Renal pelvis (tissue), 1 donor: ENCODE measurements at regions not wholly inside any gene's neighbourhood (a gene's known extent, or its start where the extent isn't known, plus 50 kb on each side); places are given as distances from the start of the nearest gene placed in this dataset.
"Not testable (repeated sequence)": the region's sequence is repeated elsewhere in the genome, so short reads cannot be mapped to it uniquely, and the experiment has no call there.

ENCODE experiments used
- DNase-seq: peaks from one replicate; pipeline ENCODE4 v3.0.0-alpha.2; 2013

GRCh38 chr14:99033951-99034350, 238.0 kb downstream of the BCL11B start:
- DNase-seq = no peak

DNA sequence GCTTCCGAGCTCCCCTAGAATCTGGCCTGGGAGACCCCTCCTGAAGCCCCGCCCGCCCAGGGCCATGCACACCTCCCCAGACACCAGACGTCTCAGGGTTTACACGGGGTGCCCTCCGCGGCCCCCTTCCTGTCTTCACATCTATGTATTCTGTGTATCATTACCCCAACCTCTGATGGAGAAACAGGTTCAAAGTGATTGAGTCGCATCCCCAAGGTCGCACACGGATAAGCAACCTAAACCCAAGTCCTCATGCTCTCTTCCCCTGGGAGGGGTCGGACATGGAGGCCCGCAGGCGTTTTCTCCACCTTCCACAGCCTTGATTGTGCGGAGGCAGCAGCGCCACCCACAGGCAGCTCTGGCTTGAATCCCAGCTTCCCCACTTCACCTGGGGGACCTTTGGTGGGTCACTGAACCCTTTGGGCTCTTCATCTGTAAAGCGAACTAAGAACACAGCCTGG, 237.3 kb downstream of the BCL11B start:
- DNase-seq = no peak

DNA sequence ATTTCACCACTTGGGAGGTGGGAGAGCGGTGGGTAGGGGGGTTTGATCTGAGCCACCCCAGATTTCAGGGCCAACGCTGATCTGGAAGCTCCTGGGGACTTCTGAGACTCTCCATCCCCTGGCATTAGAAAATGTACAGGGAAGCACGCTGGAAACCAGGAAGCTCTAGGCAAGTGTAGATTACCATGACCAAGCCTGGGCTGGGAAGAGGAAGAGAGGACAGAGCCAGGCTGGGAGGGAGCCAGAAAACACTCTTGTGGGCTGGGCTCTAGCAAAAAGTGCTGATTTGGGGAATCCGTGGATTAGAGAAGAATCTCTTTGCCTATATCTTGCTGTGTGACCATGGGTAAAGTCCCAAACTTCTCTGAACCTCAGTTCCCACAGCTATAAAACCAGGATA, 236.7 kb downstream of the BCL11B start:
- DNase-seq = no peak

DNA sequence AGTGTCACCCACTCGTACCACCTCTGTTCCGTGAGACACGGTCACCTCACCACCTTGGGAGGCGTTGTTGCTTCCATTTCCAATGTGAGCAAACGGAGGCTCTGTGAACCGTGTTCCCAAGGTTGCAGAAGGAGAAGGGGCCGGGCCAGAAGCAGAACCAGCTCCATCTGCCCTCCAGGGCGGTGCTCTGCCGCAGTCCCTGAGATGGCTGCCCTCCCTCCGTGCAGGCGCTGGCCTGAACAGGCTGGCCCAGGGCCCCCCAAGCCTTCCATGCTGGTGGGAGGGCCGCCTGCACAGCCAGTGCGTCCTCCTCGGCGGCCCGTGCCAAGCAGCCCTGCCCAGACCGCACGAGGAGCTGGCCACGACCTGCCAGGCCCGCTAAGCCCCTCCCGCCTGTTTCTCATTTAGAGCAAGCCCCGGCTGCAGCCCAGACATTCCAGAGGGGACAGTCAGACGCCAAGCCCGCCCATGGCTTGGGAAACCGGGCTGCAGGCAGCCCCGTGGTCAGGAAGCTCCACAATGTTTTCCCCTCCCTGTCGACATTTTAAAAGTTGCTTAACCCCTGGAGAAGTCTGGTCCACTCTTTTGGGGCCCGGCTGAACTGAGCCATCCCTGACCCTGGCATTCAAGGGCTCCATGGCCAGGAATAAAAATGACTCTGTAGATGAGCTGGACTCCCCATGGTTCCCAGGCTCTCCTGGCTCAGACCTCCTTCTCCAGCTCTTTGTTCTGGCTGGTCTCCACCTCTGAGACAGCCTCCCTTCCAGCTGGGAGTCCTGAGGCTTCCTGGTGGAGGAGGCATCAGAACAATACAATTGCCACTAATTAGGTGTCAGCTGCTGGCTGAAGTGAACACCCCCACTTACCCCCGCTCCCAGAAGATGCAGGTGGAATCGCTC, 236.0 kb downstream of the BCL11B start:
- peak; percentile 64 for DNase-seq

- DNase-seq = no peak
Observed at GRCh38 chr14:99036611-99037293, 235.2 kb downstream of the BCL11B start.

GRCh38 chr14:99037326-99037725, 234.7 kb downstream of the BCL11B start:
- DNase-seq = not testable (repeated sequence)

GRCh38 chr14:99037777-99038430, 234.1 kb downstream of the BCL11B start:
- no peak for DNase-seq

GRCh38 chr14:99038431-99038820, 233.6 kb downstream of the BCL11B start:
- DNase-seq = no peak

GRCh38 chr14:99039331-99040041, 232.5 kb downstream of the BCL11B start:
- no peak for DNase-seq

- no peak for DNase-seq
Observed at GRCh38 chr14:99040052-99040451, 231.9 kb downstream of the BCL11B start.

DNA sequence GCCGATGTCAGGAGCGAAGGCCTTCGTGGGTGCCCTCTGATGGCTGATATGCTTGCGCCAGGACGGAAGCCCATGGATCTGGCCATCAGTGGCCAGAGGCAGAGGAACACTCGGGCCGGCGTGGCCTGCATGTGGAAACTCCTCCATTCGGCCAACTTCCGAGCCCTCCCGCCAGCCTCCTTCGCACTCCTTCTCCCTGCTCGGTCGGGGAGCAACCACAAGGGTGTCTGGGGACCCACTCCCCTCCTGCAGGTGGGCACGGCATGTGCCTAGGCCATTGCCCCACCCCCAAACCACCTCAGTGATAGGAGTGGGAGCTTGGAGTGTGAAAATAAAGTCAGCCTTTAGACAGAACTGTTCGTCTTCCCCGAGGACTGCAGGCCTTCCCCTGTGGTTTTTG, 231.3 kb downstream of the BCL11B start:
- no peak for DNase-seq

GRCh38 chr14:99041141-99041819, 230.7 kb downstream of the BCL11B start:
- no peak for DNase-seq

DNA sequence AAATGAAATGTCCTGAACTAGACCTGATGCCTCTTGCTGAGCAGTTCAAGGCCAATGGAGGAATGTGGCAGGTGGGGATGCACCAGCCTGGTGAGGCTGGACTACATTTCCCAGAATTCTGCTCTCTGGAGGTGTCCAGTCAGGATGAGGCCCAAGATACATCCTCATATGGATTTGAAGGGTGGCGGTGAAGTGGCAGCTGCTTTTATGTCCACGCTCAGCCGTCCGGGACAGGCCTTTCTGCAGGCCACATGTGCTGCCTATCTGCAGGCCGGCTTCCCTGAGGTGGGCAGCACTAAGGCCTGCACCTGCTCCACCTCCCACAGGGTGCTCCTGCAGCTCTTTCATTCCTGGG, 230.2 kb downstream of the BCL11B start:
- DNase-seq = no peak

DNA sequence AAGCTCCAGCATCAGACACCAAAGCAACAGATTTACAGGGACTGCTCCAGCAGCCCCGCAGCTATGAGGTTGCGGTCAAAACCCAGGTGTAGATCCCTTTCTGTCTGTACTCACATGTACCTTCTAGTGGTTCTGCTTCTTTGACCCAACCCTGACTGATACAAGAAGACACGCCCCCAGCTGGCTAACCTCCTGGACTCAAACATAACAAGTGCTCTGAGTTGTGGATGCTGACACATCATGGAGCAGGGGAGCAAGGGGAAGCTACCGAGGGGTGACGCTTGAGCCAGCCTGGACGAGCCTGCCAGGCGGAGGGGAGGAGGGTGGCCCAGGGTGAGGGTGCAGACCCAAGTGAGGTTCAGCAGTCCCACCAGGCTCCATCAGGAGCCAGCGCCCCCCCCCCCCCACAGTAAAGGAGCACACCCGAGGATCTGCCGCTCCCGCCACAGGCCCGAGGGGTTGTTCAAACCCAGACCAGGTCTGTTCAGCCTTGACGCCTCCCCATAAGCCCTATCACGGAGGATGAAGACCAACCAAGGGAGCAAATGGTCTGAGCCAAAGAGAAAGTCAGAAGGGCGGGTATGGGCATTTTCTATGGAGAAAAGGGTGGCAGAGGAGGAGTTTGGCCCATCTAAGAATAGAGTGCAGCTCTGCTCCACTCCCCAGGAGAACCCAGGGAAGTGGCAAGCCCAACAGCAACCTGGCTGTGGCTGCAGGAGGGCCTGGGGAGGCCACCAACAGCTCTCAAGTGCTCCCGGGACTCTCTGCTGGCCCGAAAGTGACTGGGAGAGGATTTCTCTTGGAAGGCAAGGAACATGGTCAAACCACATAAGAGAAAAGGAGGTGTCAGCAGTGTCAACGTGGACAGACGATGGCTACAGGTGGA, 229.4 kb downstream of the BCL11B start:
- DNase-seq = no peak

DNA sequence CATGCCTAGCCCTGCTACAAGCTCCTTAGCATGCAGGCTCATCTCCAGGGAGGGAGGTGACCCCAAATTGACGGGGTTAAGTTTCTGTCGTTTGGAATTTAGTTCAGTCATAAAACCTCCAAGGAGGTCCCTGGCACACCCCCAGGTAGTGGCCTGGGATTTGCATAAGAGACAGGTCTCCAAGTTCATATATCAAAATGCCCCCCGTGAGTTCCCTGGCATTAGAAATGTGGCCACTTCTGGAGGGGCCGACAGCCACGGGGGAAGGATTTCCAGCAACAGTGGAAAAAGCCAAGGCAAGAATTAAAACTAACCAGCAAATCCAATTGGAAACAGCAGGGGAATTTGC, 228.8 kb downstream of the BCL11B start:
- DNase-seq = no peak

GRCh38 chr14:99043756-99044155, 228.2 kb downstream of the BCL11B start:
- no peak for DNase-seq

- DNase-seq = no peak
Observed at GRCh38 chr14:99047441-99048031, 224.5 kb downstream of the BCL11B start.

GRCh38 chr14:99050309-99050708, 221.7 kb downstream of the BCL11B start:
- DNase-seq = no peak

GRCh38 chr14:99052467-99052866, 219.5 kb downstream of the BCL11B start:
- DNase-seq = no peak

DNA sequence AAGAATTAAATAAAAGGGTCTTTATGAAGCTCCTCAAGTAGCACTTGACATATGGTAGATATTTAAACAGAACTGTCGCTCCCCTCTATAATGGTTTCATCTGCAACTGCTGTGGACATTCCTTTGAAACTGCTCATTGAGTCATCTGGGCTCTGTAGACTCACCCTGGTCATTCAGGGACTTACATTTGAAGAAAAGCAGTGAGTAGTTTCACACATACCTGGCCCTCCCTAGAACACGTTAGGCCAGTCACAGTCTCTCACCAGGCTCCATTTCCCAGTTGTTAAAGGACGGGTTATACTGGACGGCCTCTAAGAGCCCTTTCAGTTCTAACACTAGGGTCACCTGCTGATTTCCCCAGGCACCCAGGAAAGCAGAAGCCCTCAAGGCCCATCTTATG, 217.0 kb downstream of the BCL11B start:
- no peak for DNase-seq
